Adrenal gland (tissue), 9 donors: ENCODE measurements at regions not wholly inside any gene's neighbourhood (a gene's known extent, or its start where the extent isn't known, plus 50 kb on each side); places are given as distances from the start of the nearest gene placed in this dataset.

Experiments used
- DNase-seq, 7 donors: peaks; one replicate each; pipeline ENCODE4 v3.0.0-alpha.2; 2019 to 2020
- H3K27ac ChIP-seq, 5 donors: fragments of 200-600 bp; sonication (generic) in 4 of 5; 1 replicate in 3 of 5; 2 replicates in 2 of 5; pipeline versions ENCODE4 v1.5.1 to v1.8.0; 2016 to 2020; ENCODE audit warnings: mild to moderate bottlenecking in 1 of 5
- H3K27me3 ChIP-seq: fragments of 200-600 bp; 2 replicates; pipeline ENCODE4 v1.8.0; 2021
- H3K36me3 ChIP-seq, 2 donors: fragments of 200-600 bp; replicated peaks in 1 of 2; 1 replicate in 1 of 2; 2 replicates in 1 of 2; pipeline versions ENCODE4 v1.5.1 to v1.8.0; 2018 to 2022
- H3K4me1 ChIP-seq, 2 donors: fragments of 200-600 bp; replicated peaks in 1 of 2; 1 replicate in 1 of 2; 2 replicates in 1 of 2; pipeline versions ENCODE4 v1.5.1 to v1.8.0; 2018 to 2021
- H3K4me3 ChIP-seq, 4 donors: fragments of 200-600 bp; sonication (generic) in 3 of 4; one replicate each; pipeline ENCODE4 v1.5.1; 2016 to 2018
- H3K9me3 ChIP-seq, 3 donors: fragments of 200-600 bp; sonication (generic) in 1 of 3; replicated peaks in 1 of 3; 1 replicate in 2 of 3; 2 replicates in 1 of 3; pipeline versions ENCODE4 v1.5.1 to v1.8.0; 2016 to 2021
- CTCF ChIP-seq, 6 experiments: fragments of 450-650 bp in 4 of 6; fragments of 200-600 bp in 2 of 6; sonication (generic) in 1 of 6; IDR thresholded peaks; 1 replicate in 5 of 6; 2 replicates in 1 of 6; pipeline versions ENCODE4 v1.5.1 to v1.8.0; 2016 to 2021; ENCODE audit warnings: antibody characterized with exemption in 6 of 6, mild to moderate bottlenecking in 2 of 6, moderate library complexity in 1 of 6
- POLR2A ChIP-seq, 2 donors: fragments of 450-650 bp; IDR thresholded peaks; one replicate each; pipeline ENCODE4 v1.6.1; 2017; ENCODE audit warnings: antibody characterized with exemption in 2 of 2, mild to moderate bottlenecking in 2 of 2, moderate library complexity in 1 of 2
- WGBS, 4 donors: extraction: QIAGEN DNeasy Blood & Tissue Kit in 2 of 4; methylation state at CpG; one replicate each; pipeline versions ENCODE4 v1.1.5 to v1.1.7; 2013 to 2017; 5-methylcytosine and 5-hydroxymethylcytosine counted together
- intact Hi-C, 2 donors: fragments of 100-400 bp; cut with DNase I; formaldehyde crosslinking; loops; one replicate each; pipeline versions ENCODE4 v1.14.1 to v1.15.0; 2022 to 2023
- donor health status: healthy with polysubstance abuse.
- donor health status: Bipolar disorder and iron deficiency.
- donor health status: DM: yes; HTN: yes; CAD: no.
- donor health status: DM: no; HTN: no; CAD: no.
- donor health status: DM: no; HTN: no; CAD: no.

- Histone ChIP-seq H3K27ac (no peak overlapping the region), H3K4me3 (no peak overlapping the region), H3K9me3 (no peaks in the 10 kb centered on the region), H3K36me3 (no peaks in the 10 kb centered on the region), H3K4me1 (no peaks in the 10 kb centered on the region), H3K27me3 (no peaks in the 10 kb centered on the region)
- intact Hi-C loops: no loop called here
- TF ChIP-seq CTCF (IDR thresholded peaks at IDR 0.05): no peak
- TF ChIP-seq POLR2A (IDR thresholded peaks at IDR 0.05): no peak
- WGBS, 4 donors: 86 to 94% (median 88%) methylated on average over 4 of the region's 4 CpGs
- no peak for DNase-seq
These were observed 187.3 kb upstream of the UBL3 start for GRCh38 chr13:30037766-30038165.

GRCh38 chr13:30037306-30037705 lies 186.9 kb upstream of the UBL3 start:
- H3K36me3 ChIP-seq: no peaks in the 10 kb centered on the region
- no peaks in the 10 kb centered on the region for H3K4me1 ChIP-seq
- DNase-seq: no peak
- H3K27me3 ChIP-seq: no peaks in the 10 kb centered on the region
- no peak overlapping the region for H3K27ac ChIP-seq
- TF ChIP-seq CTCF (IDR thresholded peaks at IDR 0.05) (no peak), POLR2A (IDR thresholded peaks at IDR 0.05) (no peak)
- intact Hi-C loops: no loop called here
- H3K9me3 ChIP-seq: no peaks in the 10 kb centered on the region
- H3K4me3 ChIP-seq: no peak overlapping the region
- WGBS, 4 donors: 71 to 90% (median 80%) methylated on average over 6 of the region's 6 CpGs

- TF ChIP-seq CTCF (IDR thresholded peaks at IDR 0.05) (no peak), POLR2A (IDR thresholded peaks at IDR 0.05) (no peak)
- intact Hi-C loops: no loop called here
- H3K27me3 ChIP-seq: no peaks in the 10 kb centered on the region
- no peaks in the 10 kb centered on the region for H3K9me3 ChIP-seq
- no peaks in the 10 kb centered on the region for H3K36me3 ChIP-seq
- H3K4me1 ChIP-seq: no peaks in the 10 kb centered on the region
- no peak for DNase-seq
- 82 to 86% (median 85%) methylated on average over 3 of the region's 3 CpGs for WGBS, 4 donors
- H3K27ac ChIP-seq: no peak overlapping the region
- H3K4me3 ChIP-seq: no peak overlapping the region
These were observed 184.0 kb upstream of the UBL3 start for GRCh38 chr13:30034458-30034795.

GRCh38 chr13:30033681-30034457 lies 183.5 kb upstream of the UBL3 start:
- 49 to 59% (median 58%) methylated on average over 6 of the region's 6 CpGs for WGBS, 4 donors

More at GRCh38 chr13:30033681-30034457, 183.5 kb upstream of the UBL3 start:
- peak in 1 of 7 donors; percentile 5 for DNase-seq
- no peak overlapping the region for H3K27ac ChIP-seq
- no peaks in the 10 kb centered on the region for H3K27me3 ChIP-seq
- no peak for TF ChIP-seq CTCF (IDR thresholded peaks at IDR 0.05)
- TF ChIP-seq POLR2A (IDR thresholded peaks at IDR 0.05): no peak
- H3K4me3 ChIP-seq: no peak overlapping the region
- no peaks in the 10 kb centered on the region for H3K4me1 ChIP-seq
- no peaks in the 10 kb centered on the region for H3K36me3 ChIP-seq
- intact Hi-C loops: no loop called here
- H3K9me3 ChIP-seq: no peaks in the 10 kb centered on the region
